Ishikawa (cell line): ENCODE measurements at regions not wholly inside any gene's neighbourhood (a gene's known extent, or its start where the extent isn't known, plus 50 kb on each side); places are given as distances from the start of the nearest gene placed in this dataset.

Experiments used
- CEBPB ChIP-seq: IDR thresholded peaks from 2 replicates; pipeline ENCODE4 v1.6.1; 2012
- CREB1 ChIP-seq: IDR thresholded peaks from 2 replicates; pipeline ENCODE4 v1.6.1; 2012; ENCODE audit warnings: low read depth
- EGR1 ChIP-seq: IDR thresholded peaks from 2 replicates; pipeline ENCODE4 v1.6.1; 2012
- EP300 ChIP-seq: IDR thresholded peaks from 2 replicates; pipeline ENCODE4 v1.6.1; 2012; ENCODE audit warnings: borderline replicate concordance
- FOXM1 ChIP-seq: IDR thresholded peaks from 2 replicates; pipeline ENCODE4 v1.6.1; 2012; ENCODE audit warnings: low read depth, borderline replicate concordance
- NFIC ChIP-seq: IDR thresholded peaks from 2 replicates; pipeline ENCODE4 v1.6.1; 2012
- RAD21 ChIP-seq: IDR thresholded peaks from 2 replicates; pipeline ENCODE4 v1.6.1; 2012; ENCODE audit warnings: low read depth
- TAF1 ChIP-seq: IDR thresholded peaks from 2 replicates; pipeline ENCODE4 v1.6.1; 2012; ENCODE audit warnings: low read depth, mild to moderate bottlenecking
- TCF12 ChIP-seq: IDR thresholded peaks from 2 replicates; pipeline ENCODE4 v1.6.1; 2012; ENCODE audit warnings: low read depth
- TEAD4 ChIP-seq: IDR thresholded peaks from 2 replicates; pipeline ENCODE4 v1.6.1; 2012
- YY1 ChIP-seq: IDR thresholded peaks from 2 replicates; pipeline ENCODE4 v1.6.1; 2012; ENCODE audit warnings: low read depth
- ZBTB7A ChIP-seq: IDR thresholded peaks from 2 replicates; pipeline ENCODE4 v1.6.1; 2012; ENCODE audit warnings: low read depth
- TF ChIP-seq, protein P1 (sequence below): IDR thresholded peaks from 2 replicates; pipeline ENCODE4 v1.6.1; 2012; ENCODE audit warnings: low read depth, mild to moderate bottlenecking
- TF ChIP-seq, protein P2 (sequence below): IDR thresholded peaks from 2 replicates; pipeline ENCODE4 v1.6.1; 2012
- TF ChIP-seq, protein P3 (sequence below): IDR thresholded peaks from 2 replicates; pipeline ENCODE4 v1.6.1; 2012

DNA sequence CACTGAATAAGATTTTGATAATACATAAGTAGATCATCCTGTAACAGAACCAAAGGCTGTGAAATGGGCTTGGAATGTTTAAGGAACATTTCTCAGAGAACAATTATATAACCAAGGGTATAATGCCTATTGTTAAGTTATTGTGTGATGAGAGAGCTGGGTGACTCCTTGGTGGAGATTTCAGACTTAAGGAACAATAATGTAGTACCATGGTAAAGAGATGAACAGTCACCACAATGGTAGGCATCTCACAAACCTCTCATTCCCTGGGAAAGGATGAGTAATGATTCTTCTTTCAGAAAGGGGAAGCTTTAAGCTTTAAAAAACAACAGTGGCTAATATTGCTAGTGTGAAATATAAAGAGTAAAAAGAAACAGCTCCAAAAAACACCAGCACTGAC, 147.4 kb downstream of the TRIM36 start:
- no peak for TF ChIP-seq ZBTB7A
- no peak for TF ChIP-seq TCF12

- TF ChIP-seq TEAD4 (no peak), CEBPB (no peak), EGR1 (no peak), NFIC (no peak), EP300 (no peak), FOXM1 (no peak), YY1 (no peak)
- TF ChIP-seq, protein P1, sequence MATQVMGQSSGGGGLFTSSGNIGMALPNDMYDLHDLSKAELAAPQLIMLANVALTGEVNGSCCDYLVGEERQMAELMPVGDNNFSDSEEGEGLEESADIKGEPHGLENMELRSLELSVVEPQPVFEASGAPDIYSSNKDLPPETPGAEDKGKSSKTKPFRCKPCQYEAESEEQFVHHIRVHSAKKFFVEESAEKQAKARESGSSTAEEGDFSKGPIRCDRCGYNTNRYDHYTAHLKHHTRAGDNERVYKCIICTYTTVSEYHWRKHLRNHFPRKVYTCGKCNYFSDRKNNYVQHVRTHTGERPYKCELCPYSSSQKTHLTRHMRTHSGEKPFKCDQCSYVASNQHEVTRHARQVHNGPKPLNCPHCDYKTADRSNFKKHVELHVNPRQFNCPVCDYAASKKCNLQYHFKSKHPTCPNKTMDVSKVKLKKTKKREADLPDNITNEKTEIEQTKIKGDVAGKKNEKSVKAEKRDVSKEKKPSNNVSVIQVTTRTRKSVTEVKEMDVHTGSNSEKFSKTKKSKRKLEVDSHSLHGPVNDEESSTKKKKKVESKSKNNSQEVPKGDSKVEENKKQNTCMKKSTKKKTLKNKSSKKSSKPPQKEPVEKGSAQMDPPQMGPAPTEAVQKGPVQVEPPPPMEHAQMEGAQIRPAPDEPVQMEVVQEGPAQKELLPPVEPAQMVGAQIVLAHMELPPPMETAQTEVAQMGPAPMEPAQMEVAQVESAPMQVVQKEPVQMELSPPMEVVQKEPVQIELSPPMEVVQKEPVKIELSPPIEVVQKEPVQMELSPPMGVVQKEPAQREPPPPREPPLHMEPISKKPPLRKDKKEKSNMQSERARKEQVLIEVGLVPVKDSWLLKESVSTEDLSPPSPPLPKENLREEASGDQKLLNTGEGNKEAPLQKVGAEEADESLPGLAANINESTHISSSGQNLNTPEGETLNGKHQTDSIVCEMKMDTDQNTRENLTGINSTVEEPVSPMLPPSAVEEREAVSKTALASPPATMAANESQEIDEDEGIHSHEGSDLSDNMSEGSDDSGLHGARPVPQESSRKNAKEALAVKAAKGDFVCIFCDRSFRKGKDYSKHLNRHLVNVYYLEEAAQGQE = no peak
These were observed 153.1 kb downstream of the TRIM36 start for GRCh38 chr5:115016646-115017045.

DNA sequence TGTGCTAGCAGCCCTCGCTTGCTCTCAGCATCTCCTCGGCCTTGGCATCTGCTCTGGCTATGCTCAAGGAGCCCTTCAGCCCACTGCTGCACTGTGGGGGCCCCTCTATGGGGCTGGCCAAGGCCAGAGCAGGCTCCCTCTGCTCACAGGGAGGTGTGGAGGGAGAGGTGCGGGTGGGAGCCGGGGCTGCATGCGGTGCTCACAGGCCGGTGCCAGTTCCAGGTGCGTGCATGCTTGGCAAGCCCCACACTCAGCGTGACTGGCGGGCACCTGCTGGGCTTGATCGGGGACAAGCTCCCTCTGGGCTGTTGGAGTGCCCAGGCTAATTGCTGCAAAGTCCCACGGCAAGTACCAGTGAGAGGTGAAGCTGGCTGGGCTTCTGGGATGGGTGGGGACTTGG, 170.5 kb downstream of the TRIM36 start:
- TF ChIP-seq, protein P1 = no peak
- no peak for TF ChIP-seq EGR1
- TF ChIP-seq TCF12 = no peak
- no peak for TF ChIP-seq YY1
- no peak for TF ChIP-seq NFIC
- TF ChIP-seq, protein P2, sequence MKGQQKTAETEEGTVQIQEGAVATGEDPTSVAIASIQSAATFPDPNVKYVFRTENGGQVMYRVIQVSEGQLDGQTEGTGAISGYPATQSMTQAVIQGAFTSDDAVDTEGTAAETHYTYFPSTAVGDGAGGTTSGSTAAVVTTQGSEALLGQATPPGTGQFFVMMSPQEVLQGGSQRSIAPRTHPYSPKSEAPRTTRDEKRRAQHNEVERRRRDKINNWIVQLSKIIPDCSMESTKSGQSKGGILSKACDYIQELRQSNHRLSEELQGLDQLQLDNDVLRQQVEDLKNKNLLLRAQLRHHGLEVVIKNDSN = no peak
- no peak for TF ChIP-seq ZBTB7A

- TF ChIP-seq TAF1 = no peak
- no peak for TF ChIP-seq NFIC
- no peak for TF ChIP-seq CEBPB
- TF ChIP-seq, protein P2 = no peak
- TF ChIP-seq ZBTB7A = no peak
- TF ChIP-seq FOXM1 = no peak
- no peak for TF ChIP-seq RAD21
- TF ChIP-seq, protein P3, sequence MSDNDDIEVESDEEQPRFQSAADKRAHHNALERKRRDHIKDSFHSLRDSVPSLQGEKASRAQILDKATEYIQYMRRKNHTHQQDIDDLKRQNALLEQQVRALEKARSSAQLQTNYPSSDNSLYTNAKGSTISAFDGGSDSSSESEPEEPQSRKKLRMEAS = no peak
- no peak for TF ChIP-seq TEAD4
- TF ChIP-seq EGR1 = no peak
- TF ChIP-seq TCF12 = no peak
- no peak for TF ChIP-seq YY1
- no peak for TF ChIP-seq CREB1
- no peak for TF ChIP-seq EP300
- TF ChIP-seq, protein P1 = no peak
These were observed 180.2 kb downstream of the TRIM36 start for GRCh38 chr5:114989512-114989911.

- TF ChIP-seq NFIC (no peak), EP300 (no peak), TCF12 (no peak), CEBPB (no peak), YY1 (no peak), TEAD4 (no peak), CREB1 (no peak)
- TF ChIP-seq, protein P2 = no peak
- TF ChIP-seq, protein P3 = no peak
These were observed 181.6 kb downstream of the TRIM36 start for GRCh38 chr5:114988096-114988495.
